Keratinocyte (primary cell): ENCODE measurements at regions not wholly inside any gene's neighbourhood (a gene's known extent, or its start where the extent isn't known, plus 50 kb on each side); places are given as distances from the start of the nearest gene placed in this dataset.
"Not testable (repeated sequence)": the region's sequence is repeated elsewhere in the genome, so short reads cannot be mapped to it uniquely, and the experiment has no call there.

Experiments
- DNase-seq: peaks from one replicate; pipeline ENCODE4 v3.0.0-alpha.2; 2011; ENCODE audit warnings: low read depth, missing footprints, low spot score
- FAIRE-seq: peaks from 2 replicates; lab custom pipeline; 2011; peaks lifted over from hg19 to GRCh38; lab: Jason Lieb, UNC
- H2AFZ ChIP-seq: 2 replicates; pipeline ENCODE4 v1.6.0; 2012; ENCODE audit warnings: low read length, control low read depth, inconsistent platforms; ENCODE audit not compliant: control insufficient read depth
- H3K27ac ChIP-seq: 2 replicates; pipeline ENCODE4 v1.5.1; 2011; ENCODE audit warnings: low read length; ENCODE audit not compliant: control insufficient read depth, insufficient read depth
- H3K27me3 ChIP-seq: 3 replicates; pipeline ENCODE4 v1.6.0; 2011; ENCODE audit warnings: low read length; ENCODE audit not compliant: control insufficient read depth, insufficient read depth; ENCODE audit errors: extremely low read depth
- H3K36me3 ChIP-seq, 2 experiments: 2 replicates in 1 of 2; 3 replicates in 1 of 2; pipeline ENCODE4 v1.5.1; 2011; ENCODE audit warnings: low read length in 2 of 2, mild to moderate bottlenecking in 1 of 2; ENCODE audit not compliant: control insufficient read depth in 2 of 2, insufficient read depth in 2 of 2; ENCODE audit errors: extremely low read depth in 1 of 2
- H3K4me1 ChIP-seq: 3 replicates; pipeline ENCODE4 v1.5.1; 2011; ENCODE audit warnings: low read length; ENCODE audit not compliant: control insufficient read depth, insufficient read depth; ENCODE audit errors: extremely low read depth
- H3K4me2 ChIP-seq: 3 replicates; pipeline ENCODE4 v1.6.0; 2011; ENCODE audit warnings: low read depth, low read length; ENCODE audit not compliant: control insufficient read depth, insufficient read depth; ENCODE audit errors: extremely low read depth
- H3K4me3 ChIP-seq, 3 experiments: fragments of 200-600 bp in 1 of 3; sonication (generic) in 1 of 3; 2 replicates in 2 of 3; 3 replicates in 1 of 3; pipeline ENCODE4 v1.5.1; 2011 to 2016; ENCODE audit warnings: low read length in 3 of 3, mild to moderate bottlenecking in 3 of 3, control low read depth in 2 of 3, inconsistent platforms in 1 of 3, low read depth in 1 of 3, mixed read lengths in 1 of 3, mixed run types in 1 of 3, moderate library complexity in 1 of 3; ENCODE audit not compliant: control insufficient read depth in 2 of 3, insufficient read depth in 2 of 3; ENCODE audit errors: extremely low read depth in 1 of 3
- H3K79me2 ChIP-seq: 2 replicates; pipeline ENCODE4 v1.6.0; 2012; ENCODE audit warnings: low read length; ENCODE audit not compliant: control insufficient read depth, insufficient read depth
- H3K9ac ChIP-seq: 3 replicates; pipeline ENCODE4 v1.6.0; 2011; ENCODE audit warnings: low read length; ENCODE audit not compliant: control insufficient read depth, insufficient read depth; ENCODE audit errors: extremely low read depth
- H3K9me1 ChIP-seq: 3 replicates; pipeline ENCODE4 v1.6.0; 2011; ENCODE audit warnings: low read length; ENCODE audit not compliant: control insufficient read depth, insufficient read depth; ENCODE audit errors: extremely low read depth
- H3K9me3 ChIP-seq: 2 replicates; pipeline ENCODE4 v1.5.1; 2012; ENCODE audit warnings: low read depth, low read length; ENCODE audit not compliant: control insufficient read depth
- H4K20me1 ChIP-seq: 3 replicates; pipeline ENCODE4 v1.6.0; 2011; ENCODE audit warnings: low read length; ENCODE audit not compliant: control insufficient read depth, insufficient read depth; ENCODE audit errors: extremely low read depth
- EZH2 ChIP-seq: IDR thresholded peaks from one replicate; pipeline ENCODE4 v1.6.1; 2012; ENCODE audit warnings: inconsistent platforms, mild to moderate bottlenecking, low read length, moderate library complexity
- dilution Hi-C: fragments of 300-500 bp; cut with MboI; formaldehyde crosslinking; loops from one replicate; pipeline ENCODE4 v1.7.0; 2020; ENCODE audit warnings: low sequenced_read_pairs; ENCODE audit not compliant: extremely low pct_ligation_motif_present
- TF ChIP-seq, protein P1 (sequence below), 3 experiments: IDR thresholded peaks in 1 of 3; conservative IDR thresholded peaks in 1 of 3; optimal IDR thresholded peaks in 1 of 3; 2 replicates in 2 of 3; 3 replicates in 1 of 3; pipeline versions ENCODE3 to v1.5.1; 2011; ENCODE audit warnings: low read length in 3 of 3, mild to moderate bottlenecking in 3 of 3, moderate library complexity in 2 of 3, control low read depth in 1 of 3, inconsistent platforms in 1 of 3; ENCODE audit not compliant: insufficient read depth in 2 of 3; ENCODE audit errors: extremely low read depth in 1 of 3

- FAIRE-seq: peak; percentile 98
Measured at GRCh38 chr11:13216019-13216710, 61.4 kb upstream of the BMAL1 start.

DNA sequence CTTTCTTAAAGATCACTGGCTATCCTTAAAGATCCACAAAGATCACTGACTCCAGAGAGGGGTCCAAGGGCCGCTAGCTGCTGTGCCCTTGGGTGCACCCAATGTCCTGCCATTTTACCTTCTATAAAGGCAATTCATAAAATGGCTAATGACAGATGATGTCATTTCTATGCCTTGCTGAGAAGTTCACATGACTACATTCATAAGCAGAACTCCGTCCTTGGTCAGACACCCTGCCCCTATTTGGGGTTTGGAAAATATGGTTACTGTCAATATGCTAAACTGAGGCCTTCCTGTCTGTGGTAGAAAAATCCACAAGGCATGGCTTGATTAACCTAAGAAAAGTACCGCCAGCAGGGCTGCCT lies 60.9 kb upstream of the BMAL1 start:
- Histone ChIP-seq H3K79me2 (no peaks in the 10 kb centered on the region), H3K4me2 (peak overlapping the region; percentile 88), H4K20me1 (no peaks in the 10 kb centered on the region), H3K9me1 (no peaks in the 10 kb centered on the region), H3K4me1 (peaks cover 27% of the 10 kb centered on the region), H2AFZ (peak overlapping the region; percentile 49), H3K4me3 (peak overlapping the region in 1 of 3 experiments; percentile 14), H3K9me3 (no peaks in the 10 kb centered on the region), H3K27me3 (no peaks in the 10 kb centered on the region), H3K9ac (peak overlapping the region; percentile 66), H3K27ac (peak overlapping the region; percentile 95), H3K36me3 (no peaks in the 10 kb centered on the region)
- TF ChIP-seq, protein P1, sequence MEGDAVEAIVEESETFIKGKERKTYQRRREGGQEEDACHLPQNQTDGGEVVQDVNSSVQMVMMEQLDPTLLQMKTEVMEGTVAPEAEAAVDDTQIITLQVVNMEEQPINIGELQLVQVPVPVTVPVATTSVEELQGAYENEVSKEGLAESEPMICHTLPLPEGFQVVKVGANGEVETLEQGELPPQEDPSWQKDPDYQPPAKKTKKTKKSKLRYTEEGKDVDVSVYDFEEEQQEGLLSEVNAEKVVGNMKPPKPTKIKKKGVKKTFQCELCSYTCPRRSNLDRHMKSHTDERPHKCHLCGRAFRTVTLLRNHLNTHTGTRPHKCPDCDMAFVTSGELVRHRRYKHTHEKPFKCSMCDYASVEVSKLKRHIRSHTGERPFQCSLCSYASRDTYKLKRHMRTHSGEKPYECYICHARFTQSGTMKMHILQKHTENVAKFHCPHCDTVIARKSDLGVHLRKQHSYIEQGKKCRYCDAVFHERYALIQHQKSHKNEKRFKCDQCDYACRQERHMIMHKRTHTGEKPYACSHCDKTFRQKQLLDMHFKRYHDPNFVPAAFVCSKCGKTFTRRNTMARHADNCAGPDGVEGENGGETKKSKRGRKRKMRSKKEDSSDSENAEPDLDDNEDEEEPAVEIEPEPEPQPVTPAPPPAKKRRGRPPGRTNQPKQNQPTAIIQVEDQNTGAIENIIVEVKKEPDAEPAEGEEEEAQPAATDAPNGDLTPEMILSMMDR (optimal IDR thresholded peaks at IDR 0.05 in 1 of 3, IDR thresholded peaks at IDR 0.05 in 1 of 3, conservative IDR thresholded peaks at IDR 0.05 in 1 of 3; ENCODE audit: extremely low read depth in 1 of 3, insufficient read depth in 2 of 3, low read length in 3 of 3): no peak
- no peak for TF ChIP-seq EZH2
- no peak for FAIRE-seq
- no peak for DNase-seq
- dilution Hi-C loops: no loop called here

More at GRCh38 chr11:13216019-13216710, 61.4 kb upstream of the BMAL1 start:
- H4K20me1 ChIP-seq: no peaks in the 10 kb centered on the region
- DNase-seq: no peak
- dilution Hi-C loops: no loop called here
- H3K4me2 ChIP-seq: peak overlapping the region; percentile 88
- no peaks in the 10 kb centered on the region for H3K9me1 ChIP-seq
- peaks cover 27% of the 10 kb centered on the region for H3K4me1 ChIP-seq
- no peaks in the 10 kb centered on the region for H3K27me3 ChIP-seq
- H3K4me3 ChIP-seq: peak overlapping the region in 2 of 3 experiments; percentile 6 to 18
- H3K27ac ChIP-seq: peak overlapping the region; percentile 95
- peak overlapping the region; percentile 49 for H2AFZ ChIP-seq
- peak overlapping the region; percentile 66 for H3K9ac ChIP-seq
- H3K9me3 ChIP-seq: no peaks in the 10 kb centered on the region
- H3K79me2 ChIP-seq: no peaks in the 10 kb centered on the region
- no peaks in the 10 kb centered on the region for H3K36me3 ChIP-seq
- no peak for TF ChIP-seq EZH2
- TF ChIP-seq, protein P1 (optimal IDR thresholded peaks at IDR 0.05 in 1 of 3, IDR thresholded peaks at IDR 0.05 in 1 of 3, conservative IDR thresholded peaks at IDR 0.05 in 1 of 3; ENCODE audit: extremely low read depth in 1 of 3, insufficient read depth in 2 of 3, low read length in 3 of 3): no peak

DNA sequence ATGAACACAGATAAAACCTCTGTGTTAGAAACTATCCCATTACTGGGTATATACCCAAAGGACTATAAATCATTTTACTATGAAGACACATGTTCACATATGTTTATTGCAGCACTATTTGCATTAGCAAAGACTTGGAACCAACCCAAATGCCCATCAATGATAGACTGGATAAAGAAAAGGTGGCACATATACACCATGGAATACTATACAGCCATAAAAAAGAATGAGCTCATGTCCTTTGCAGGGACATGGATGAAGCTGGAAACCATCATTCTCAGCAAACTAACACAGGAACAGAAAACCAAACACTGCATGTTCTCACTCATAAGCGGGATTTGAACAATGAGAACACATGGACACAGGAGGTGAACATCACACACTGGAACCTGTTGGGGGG lies 58.9 kb upstream of the BMAL1 start:
- H3K36me3 ChIP-seq, H3K9me1 ChIP-seq, H3K9ac ChIP-seq, H3K27ac ChIP-seq, dilution Hi-C loops, H3K9me3 ChIP-seq, H3K27me3 ChIP-seq, H2AFZ ChIP-seq, H4K20me1 ChIP-seq, DNase-seq, H3K79me2 ChIP-seq, H3K4me3 ChIP-seq, H3K4me2 ChIP-seq, FAIRE-seq: not testable (repeated sequence)
- peaks cover 47% of the 10 kb centered on the region for H3K4me1 ChIP-seq
